ENCODE measurements at regions not wholly inside any gene's neighbourhood (a gene's known extent, or its start where the extent isn't known, plus 50 kb on each side); places are given as distances from the start of the nearest gene placed in this dataset.

DNA sequence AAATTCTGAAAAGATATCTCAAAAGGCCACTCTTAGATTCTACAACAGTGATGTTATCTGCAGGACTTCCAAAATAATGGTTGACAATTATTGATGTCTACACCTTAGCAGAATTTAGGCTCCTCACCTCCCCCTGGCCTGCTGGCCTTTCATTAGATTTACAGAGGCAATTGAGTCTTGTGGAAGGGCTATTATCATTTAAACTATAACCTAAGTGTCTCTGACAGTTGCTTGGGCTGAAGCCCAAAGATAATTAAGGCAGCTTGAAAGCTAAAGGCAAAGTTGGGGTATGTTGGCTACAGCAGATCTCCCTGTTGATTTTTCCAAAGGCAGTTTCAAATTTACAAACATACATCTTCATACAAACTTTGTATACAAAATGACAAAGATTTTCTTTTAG is 912.3 kb downstream of the TAF11L14 start:
- TF ChIP-seq, protein P1, sequence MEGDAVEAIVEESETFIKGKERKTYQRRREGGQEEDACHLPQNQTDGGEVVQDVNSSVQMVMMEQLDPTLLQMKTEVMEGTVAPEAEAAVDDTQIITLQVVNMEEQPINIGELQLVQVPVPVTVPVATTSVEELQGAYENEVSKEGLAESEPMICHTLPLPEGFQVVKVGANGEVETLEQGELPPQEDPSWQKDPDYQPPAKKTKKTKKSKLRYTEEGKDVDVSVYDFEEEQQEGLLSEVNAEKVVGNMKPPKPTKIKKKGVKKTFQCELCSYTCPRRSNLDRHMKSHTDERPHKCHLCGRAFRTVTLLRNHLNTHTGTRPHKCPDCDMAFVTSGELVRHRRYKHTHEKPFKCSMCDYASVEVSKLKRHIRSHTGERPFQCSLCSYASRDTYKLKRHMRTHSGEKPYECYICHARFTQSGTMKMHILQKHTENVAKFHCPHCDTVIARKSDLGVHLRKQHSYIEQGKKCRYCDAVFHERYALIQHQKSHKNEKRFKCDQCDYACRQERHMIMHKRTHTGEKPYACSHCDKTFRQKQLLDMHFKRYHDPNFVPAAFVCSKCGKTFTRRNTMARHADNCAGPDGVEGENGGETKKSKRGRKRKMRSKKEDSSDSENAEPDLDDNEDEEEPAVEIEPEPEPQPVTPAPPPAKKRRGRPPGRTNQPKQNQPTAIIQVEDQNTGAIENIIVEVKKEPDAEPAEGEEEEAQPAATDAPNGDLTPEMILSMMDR (IDR thresholded peaks at IDR 0.05): no peak
- no peak for TF ChIP-seq POLR2A (IDR thresholded peaks at IDR 0.05)

Data from Peyer's patch (tissue), 4 donors.